ENCODE measurements at regions not wholly inside any gene's neighbourhood (a gene's known extent, or its start where the extent isn't known, plus 50 kb on each side); places are given as distances from the start of the nearest gene placed in this dataset.

DNA sequence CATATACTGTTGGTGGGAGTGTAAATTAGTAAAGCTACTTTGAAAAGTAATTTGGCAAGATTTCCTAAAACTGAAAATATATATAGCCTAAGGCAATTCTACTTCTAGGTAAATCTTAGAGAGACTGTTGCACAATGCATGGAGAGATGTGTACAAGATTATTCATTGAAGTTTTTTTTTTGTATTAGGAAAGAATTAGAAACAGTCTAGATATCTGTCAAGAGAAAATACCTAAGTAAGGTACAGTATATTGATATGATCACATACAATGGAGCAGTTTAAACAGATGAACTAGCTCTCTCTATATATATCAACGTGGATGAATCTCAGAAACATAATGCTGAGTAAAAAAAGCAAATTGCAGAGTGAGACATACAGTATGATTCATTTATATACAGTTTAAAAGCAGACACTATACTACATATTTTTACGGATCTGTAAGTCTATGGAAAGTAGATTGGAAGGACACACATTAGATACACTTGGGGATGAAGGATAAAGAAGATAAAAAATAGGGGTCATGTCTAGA lies 59.3 kb upstream of the ACVR1 start:
- no peak for DNase-seq (ENCODE audit: low read depth in 2 of 3, low spot score in 2 of 3)

DNA sequence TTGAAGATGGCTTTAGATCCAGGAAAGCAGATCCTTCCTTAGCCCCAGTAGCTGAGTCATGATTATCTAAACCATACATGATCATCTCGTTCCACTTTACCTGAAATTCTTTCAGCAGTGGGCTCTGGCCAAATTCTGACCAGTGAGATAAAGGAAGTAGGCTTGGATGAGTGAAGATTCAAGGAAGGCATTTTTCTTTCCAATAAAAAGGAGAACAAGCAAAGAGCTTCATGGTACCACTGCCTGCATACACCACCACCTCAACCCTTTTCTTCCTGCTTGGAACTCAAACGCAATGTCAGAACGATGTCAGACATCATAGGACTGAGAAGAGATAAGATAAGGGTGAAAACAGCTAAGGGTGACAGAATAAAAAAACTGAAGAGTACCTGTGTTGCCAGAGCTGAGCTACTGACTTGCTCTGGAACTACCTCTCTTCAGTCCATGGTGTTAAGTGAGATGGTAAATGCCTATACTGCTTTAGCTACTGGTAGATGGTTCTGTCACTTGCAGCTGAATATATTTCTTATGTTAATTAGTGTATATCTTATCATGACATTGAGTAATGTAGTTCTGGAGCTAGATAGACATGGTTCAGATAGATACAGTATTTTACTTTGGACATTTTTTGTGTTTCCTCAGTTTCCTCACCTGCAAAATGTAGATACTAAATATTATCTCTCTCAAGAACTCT lies 58.7 kb upstream of the ACVR1 start:
- no peak for DNase-seq (ENCODE audit: low read depth in 2 of 3, low spot score in 2 of 3)

DNA sequence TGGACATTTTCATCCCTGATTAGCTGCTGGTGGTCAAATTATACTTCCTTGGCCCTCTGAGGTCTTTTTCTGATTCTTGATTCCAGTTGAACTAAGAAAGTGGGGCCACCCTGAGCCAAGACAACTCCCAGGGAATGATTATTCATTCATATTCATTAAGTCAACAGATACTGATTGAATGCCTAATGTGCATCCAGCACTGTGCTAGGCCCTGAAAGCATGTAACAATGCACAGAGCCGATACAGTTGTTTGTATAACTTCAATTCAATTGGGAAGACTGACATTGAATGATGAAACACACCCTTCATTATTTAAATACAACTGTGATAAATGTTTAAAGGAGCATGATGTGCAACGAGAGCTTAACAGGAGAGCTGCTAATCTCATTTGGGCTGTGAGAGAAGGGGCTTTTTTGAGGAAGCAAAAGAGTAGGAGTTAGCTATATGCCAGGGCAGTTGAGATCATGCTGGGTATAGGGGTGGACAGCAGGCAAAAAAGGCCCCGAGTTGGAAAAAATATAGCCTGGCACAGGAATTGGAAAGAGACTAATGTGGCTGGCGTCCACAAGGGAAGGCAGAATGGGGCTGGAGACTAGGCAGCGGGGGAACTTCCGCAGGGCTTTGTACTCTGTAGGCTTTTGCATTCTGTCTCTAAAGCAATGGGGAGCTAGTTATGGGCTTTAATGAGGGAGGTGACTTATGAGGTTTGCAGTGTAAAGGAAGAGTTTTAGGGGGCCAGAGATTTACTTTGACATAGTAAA lies 57.2 kb upstream of the ACVR1 start:
- DNase-seq (ENCODE audit: low read depth in 2 of 3, low spot score in 2 of 3) = no peak

DNA sequence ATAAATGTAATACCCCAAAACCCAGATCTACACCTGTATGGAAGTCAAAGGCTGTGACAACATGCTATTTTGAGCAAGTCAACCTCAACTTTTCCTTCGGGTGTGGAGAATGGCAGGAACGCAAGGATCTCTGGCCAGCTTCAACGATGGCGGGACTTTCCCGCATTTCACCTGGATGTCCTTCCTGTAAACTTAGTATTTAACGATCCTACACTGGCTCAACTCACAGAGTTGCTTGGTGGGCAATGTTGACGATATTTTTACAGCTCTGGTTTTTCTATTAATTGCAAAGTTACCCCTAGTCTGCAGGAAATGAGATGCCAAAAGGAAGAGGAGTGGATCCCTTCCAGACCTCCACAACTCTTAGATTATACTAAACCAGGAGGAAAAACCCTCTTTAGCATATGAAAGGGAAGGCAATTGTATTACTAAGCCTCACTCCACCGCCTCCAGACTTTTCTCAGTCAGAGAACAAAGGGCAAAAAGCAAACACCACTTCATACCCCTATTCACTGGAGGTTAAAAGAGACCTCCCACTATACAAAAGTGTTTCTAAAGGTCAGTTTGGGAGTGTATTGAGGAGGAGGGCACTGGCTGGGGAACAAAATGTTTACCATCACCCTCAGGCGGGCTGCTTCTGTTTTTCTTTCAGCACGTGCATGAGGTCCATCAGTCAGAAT lies 56.5 kb upstream of the ACVR1 start:
- no peak for DNase-seq (ENCODE audit: low read depth in 2 of 3, low spot score in 2 of 3)

DNA sequence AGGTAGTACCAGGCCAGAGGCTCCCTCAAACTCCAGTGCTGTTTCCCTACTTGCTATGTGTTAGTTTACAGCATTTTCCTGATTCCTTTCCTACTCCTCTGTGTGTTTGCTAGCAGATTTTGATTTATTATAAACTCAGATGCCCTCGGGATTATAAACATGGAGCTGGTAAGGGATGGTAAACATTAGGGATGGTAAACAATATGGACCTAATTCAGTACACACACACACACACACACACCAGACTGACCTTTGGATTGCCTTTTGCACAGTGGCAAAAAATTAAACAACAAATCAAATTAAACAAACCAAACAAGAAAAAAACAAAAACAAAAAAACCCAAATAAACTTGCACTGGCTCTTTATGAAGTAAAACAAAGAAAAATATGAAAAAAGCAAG lies 55.4 kb upstream of the ACVR1 start:
- no peak for DNase-seq (ENCODE audit: low read depth in 2 of 3, low spot score in 2 of 3)

DNA sequence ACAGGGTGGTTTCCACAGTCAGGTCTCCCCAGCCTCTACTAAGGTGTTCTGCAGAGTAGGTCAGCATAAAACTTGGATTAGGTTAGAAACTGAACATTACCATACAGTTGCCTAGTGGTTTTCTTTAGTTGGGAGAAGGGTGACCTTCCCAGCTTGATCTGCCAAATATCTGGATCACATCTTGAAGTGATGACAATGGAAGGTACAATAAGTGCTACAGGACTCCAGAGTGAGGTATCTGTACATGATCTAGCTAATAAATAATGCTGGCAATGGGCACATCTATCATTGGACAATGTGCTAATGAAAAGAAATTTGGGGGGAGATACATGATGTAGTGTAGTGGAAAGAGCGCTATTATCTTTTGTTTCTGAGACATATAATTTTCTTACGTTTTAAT lies 54.6 kb upstream of the ACVR1 start:
- no peak for DNase-seq (ENCODE audit: low read depth in 2 of 3, low spot score in 2 of 3)

DNA sequence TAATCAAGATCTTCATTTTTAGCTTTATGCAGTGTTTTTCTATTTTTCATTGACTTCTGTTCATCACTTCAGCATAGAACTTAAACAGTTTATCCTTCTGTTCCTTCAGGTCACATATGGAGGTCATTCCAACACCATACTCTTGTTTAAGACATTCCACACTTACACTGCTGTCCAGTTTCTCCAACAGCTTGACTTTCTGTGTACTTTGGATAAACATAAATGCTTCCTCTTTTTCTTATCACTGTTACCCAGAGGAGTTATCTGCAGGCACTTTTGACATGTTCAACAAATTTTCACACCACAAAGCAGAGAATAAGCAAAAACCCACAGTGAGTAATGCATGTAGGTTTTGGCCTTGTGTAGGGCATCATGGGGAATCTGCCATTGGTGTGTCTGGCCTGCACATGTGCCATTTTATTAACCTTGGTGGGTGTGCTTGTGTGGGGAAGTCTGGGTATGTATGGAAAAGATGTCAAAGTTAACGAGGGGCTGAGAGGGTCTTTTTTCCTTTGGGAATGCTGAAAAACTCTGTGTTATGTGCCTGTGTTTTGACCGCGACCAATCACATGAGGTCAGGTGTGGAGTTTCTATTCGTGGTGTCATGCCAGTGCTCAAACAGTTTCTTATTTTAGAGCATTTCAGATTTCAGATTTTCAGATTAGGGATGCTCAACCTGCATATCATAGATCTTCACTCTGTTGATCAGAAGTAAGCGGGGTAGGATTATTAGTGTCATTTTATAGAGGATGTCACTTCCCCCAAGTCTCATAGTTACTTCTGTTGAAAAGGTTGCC lies 53.9 kb upstream of the ACVR1 start:
- DNase-seq (ENCODE audit: low read depth in 2 of 3, low spot score in 2 of 3) = no peak

DNA sequence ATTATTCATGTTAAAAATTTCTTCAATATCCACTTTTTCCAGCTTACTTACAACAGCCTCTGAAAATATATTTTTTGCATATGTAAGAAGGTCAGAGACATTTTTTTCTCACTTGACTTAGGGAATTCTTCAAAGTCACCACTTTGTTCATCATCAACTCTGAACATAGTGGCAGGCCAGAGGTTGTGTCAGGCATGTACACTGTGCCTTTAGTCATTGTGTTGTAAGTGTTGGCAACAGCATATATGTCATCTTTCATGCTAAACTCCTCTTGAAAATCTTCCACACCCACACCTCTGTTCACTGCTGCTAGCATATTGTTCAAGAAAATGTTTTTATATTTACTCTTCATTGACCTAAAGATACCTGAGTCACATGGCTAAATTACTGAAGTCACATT lies 52.2 kb upstream of the ACVR1 start:
- DNase-seq (ENCODE audit: low read depth in 2 of 3, low spot score in 2 of 3) = no peak

DNA sequence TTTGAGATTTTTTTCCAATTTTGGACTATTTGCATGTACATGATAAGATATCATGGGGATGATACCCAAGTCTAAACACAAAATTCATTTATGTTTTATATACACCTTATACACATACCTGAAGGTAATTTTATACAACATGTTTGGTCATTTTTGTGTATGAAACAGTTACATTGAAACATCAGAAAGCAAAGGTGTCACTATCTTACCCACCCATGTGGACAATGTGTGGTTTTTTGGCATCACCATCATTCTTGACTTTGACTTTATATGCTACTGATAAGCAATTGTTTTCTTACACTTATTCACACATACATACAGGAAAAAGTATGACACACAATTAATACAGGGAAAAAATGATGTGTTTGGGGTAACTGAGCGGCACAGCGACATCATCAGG lies 51.0 kb upstream of the ACVR1 start:
- DNase-seq (ENCODE audit: low read depth in 2 of 3, low spot score in 2 of 3) = no peak

Measured in activated CD8-positive, alpha-beta memory T cell treated with anti-CD3 and anti-CD28 coated beads for 48 hours (primary cell).